AG04449 (cell line): ENCODE measurements at regions not wholly inside any gene's neighbourhood (a gene's known extent, or its start where the extent isn't known, plus 50 kb on each side); places are given as distances from the start of the nearest gene placed in this dataset.

Source experiments
- CTCF ChIA-PET: fragments of 350-600 bp; formaldehyde crosslinking; extraction: SDS; loops from one replicate; lab custom pipeline; 2021; ENCODE audit warnings: antibody characterized with exemption; lab: Yijun Ruan, JAX
- POLR2A ChIA-PET: fragments of 400-600, 350-600 bp; formaldehyde crosslinking; extraction: SDS; loops from one replicate; lab custom pipeline; 2020; ENCODE audit warnings: antibody characterized with exemption, inconsistent platforms; lab: Yijun Ruan, JAX
- DNase-seq: peaks from one replicate; pipeline ENCODE4 v3.0.0-alpha.2; 2010; ENCODE audit warnings: low read depth, low spot score
- H3K4me3 ChIP-seq: 2 replicates; pipeline ENCODE4 v1.5.1; 2011; ENCODE audit warnings: low read depth, mild to moderate bottlenecking, control low read depth, low read length
- TF ChIP-seq, protein P1 (sequence below): IDR thresholded peaks from one replicate; pipeline ENCODE4 v1.5.1; 2011; ENCODE audit warnings: mild to moderate bottlenecking, moderate library complexity, low read length, control low read depth, inconsistent platforms; ENCODE audit not compliant: insufficient read depth; ENCODE audit errors: missing control alignments

- CTCF ChIA-PET = interaction anchor here (0.6 kb wide), 1 partner anchor 31 kb away, joined by 3 read pairs; no protein-coding TSS in a partner anchor
- H3K4me3 ChIP-seq = no peak overlapping the region
- TF ChIP-seq, protein P1, sequence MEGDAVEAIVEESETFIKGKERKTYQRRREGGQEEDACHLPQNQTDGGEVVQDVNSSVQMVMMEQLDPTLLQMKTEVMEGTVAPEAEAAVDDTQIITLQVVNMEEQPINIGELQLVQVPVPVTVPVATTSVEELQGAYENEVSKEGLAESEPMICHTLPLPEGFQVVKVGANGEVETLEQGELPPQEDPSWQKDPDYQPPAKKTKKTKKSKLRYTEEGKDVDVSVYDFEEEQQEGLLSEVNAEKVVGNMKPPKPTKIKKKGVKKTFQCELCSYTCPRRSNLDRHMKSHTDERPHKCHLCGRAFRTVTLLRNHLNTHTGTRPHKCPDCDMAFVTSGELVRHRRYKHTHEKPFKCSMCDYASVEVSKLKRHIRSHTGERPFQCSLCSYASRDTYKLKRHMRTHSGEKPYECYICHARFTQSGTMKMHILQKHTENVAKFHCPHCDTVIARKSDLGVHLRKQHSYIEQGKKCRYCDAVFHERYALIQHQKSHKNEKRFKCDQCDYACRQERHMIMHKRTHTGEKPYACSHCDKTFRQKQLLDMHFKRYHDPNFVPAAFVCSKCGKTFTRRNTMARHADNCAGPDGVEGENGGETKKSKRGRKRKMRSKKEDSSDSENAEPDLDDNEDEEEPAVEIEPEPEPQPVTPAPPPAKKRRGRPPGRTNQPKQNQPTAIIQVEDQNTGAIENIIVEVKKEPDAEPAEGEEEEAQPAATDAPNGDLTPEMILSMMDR = no peak
- no peak for DNase-seq
- POLR2A ChIA-PET = no interaction called here
Measured at GRCh38 chr7:114822131-114822530, 99.8 kb upstream of the MDFIC start.

- ChIA-PET POLR2A (no interaction called here), CTCF (no interaction called here)
- TF ChIP-seq, protein P1 = no peak
- DNase-seq = no peak
- no peak overlapping the region for H3K4me3 ChIP-seq
Measured at GRCh38 chr7:114822844-114823243, 99.0 kb upstream of the MDFIC start.

DNA sequence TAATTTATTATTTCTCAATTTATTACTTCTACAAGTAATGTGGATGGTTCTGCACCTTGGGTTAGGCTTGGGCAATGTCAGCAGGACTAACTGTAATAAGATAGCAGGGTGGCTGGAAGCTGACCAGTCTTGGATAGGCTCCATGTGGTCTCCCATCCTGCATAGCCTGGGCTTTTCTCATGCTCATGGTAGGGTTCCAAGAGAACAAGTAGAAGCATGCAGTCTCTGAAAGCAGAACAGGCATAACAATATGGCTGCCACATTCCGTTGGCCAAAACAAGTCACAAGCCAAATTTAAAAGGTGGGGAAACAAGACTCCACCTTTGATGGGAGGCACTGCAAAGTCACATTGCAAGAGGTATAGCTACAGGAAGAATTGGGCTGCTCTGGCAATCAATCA is 98.6 kb upstream of the MDFIC start:
- ChIA-PET POLR2A (no interaction called here), CTCF (no interaction called here)
- DNase-seq = no peak
- H3K4me3 ChIP-seq = no peak overlapping the region
- TF ChIP-seq, protein P1 = no peak

DNA sequence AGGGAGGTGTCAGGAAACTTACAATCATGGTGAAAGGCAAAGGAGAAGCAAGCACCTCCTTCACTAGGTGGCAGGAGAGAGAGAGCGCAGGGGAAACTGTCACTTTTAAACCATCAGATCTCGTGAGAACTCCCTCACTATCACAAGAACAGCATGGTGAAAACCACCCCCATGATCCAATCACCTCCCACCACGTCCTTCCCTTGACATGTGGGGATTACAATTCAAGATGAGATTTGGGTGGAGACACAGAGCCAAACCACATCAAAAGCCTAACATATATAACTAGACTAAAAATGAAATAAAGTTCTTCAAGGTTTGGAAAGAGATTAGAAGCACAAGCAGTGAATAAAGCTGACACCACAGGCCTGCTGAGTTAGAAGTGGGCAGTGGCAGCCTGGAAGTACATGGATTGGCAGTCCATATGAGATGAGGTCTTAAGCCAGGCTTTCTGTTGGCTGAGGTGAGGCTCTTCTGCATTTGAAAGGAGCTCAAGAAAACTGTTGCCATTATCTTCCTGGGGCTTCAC is 96.4 kb upstream of the MDFIC start:
- H3K4me3 ChIP-seq = no peak overlapping the region
- TF ChIP-seq, protein P1 = no peak
- ChIA-PET CTCF (no interaction called here), POLR2A (no interaction called here)
- DNase-seq = no peak

- H3K4me3 ChIP-seq = no peak overlapping the region
- TF ChIP-seq, protein P1 = no peak
- POLR2A ChIA-PET = no interaction called here
Measured at GRCh38 chr7:114830952-114831351, 90.9 kb upstream of the MDFIC start.

DNA sequence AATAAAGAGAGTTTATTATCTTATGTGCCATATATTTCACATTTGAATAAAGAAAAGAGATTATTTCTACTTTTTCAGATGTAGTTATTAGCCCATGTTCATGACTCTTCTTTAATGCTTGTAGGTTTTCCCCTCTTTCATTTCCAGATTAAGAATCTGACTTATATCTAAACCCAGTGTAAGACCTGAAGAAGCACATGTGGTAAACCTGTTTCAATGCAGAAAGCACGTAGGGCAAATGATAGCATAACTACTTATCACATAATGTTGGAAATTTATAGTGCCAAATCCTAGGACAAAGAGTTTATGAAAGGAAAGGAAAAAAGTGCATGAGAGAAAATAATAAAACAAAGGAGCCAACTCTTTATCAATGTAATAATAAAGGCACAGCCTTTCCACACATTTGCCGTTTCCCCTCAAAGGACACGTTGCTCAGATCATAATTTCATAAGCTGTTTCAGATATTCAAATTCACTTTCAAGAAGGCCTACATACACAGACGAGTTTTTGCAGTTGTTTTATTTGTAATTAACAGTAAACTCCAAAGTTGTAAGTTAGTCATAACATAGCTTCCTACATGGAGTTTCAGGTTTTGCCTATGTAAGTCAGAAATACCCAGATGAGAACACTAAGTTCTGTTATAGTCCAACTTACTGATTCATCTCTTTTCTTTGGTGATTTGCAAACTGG is 88.8 kb upstream of the MDFIC start:
- H3K4me3 ChIP-seq = no peak overlapping the region
- CTCF ChIA-PET = interaction anchor here (0.6 kb wide), 1 partner anchor 894 kb away, joined by 3 read pairs; no protein-coding TSS in a partner anchor

More at GRCh38 chr7:114830952-114831351, 90.9 kb upstream of the MDFIC start:
- no peak for DNase-seq
- CTCF ChIA-PET = no interaction called here

More for the DNA sequence above, 88.8 kb upstream of the MDFIC start:
- TF ChIP-seq, protein P1 = no peak
- no peak for DNase-seq
- POLR2A ChIA-PET = no interaction called here
